HG03442 (cell line): ENCODE measurements at regions not wholly inside any gene's neighbourhood (a gene's known extent, or its start where the extent isn't known, plus 50 kb on each side); places are given as distances from the start of the nearest gene placed in this dataset.

Experiments used
- ATAC-seq: cut with Tn5 transposase; IDR thresholded peaks from one replicate; pipeline ENCODE4 v1.9.1; 2021; ENCODE audit warnings: mild to moderate bottlenecking, moderate library complexity; ENCODE audit not compliant: unreplicated experiment

GRCh38 chr9:121568343-121569265 is 69.0 kb upstream of the GGTA1 start:
- ATAC-seq, result no peak

- no peak for ATAC-seq
These were observed 69.6 kb upstream of the GGTA1 start for GRCh38 chr9:121569266-121569648.

- ATAC-seq, result no peak
These were observed 72.9 kb upstream of the GGTA1 start for GRCh38 chr9:121572581-121572980.

GRCh38 chr9:121573717-121574485 is 74.3 kb upstream of the GGTA1 start:
- ATAC-seq, result no peak

- ATAC-seq, result no peak
These were observed 75.3 kb upstream of the GGTA1 start for GRCh38 chr9:121574774-121575519.

GRCh38 chr9:121576281-121577075 is 75.0 kb upstream of the DAB2IP start:
- ATAC-seq, result no peak

GRCh38 chr9:121577166-121577565 is 74.3 kb upstream of the DAB2IP start:
- ATAC-seq, result no peak

GRCh38 chr9:121577572-121577971 is 73.9 kb upstream of the DAB2IP start:
- ATAC-seq, result no peak

GRCh38 chr9:121581786-121582600 is 69.4 kb upstream of the DAB2IP start:
- ATAC-seq, result no peak

- ATAC-seq, result no peak
These were observed 68.8 kb upstream of the DAB2IP start for GRCh38 chr9:121582641-121583040.

- no peak for ATAC-seq
These were observed 67.0 kb upstream of the DAB2IP start for GRCh38 chr9:121584421-121584820.

- ATAC-seq, result no peak
These were observed 63.6 kb upstream of the DAB2IP start for GRCh38 chr9:121587863-121588262.

- no peak for ATAC-seq
These were observed 61.4 kb upstream of the DAB2IP start for GRCh38 chr9:121589986-121590385.

- no peak for ATAC-seq
These were observed 59.2 kb upstream of the DAB2IP start for GRCh38 chr9:121592265-121592664.

GRCh38 chr9:121593066-121593465 is 58.4 kb upstream of the DAB2IP start:
- no peak for ATAC-seq

GRCh38 chr9:121596515-121596914 is 54.9 kb upstream of the DAB2IP start:
- no peak for ATAC-seq

GRCh38 chr9:121597698-121598166 is 53.7 kb upstream of the DAB2IP start:
- no peak for ATAC-seq

GRCh38 chr9:121598167-121598964 is 53.1 kb upstream of the DAB2IP start:
- no peak for ATAC-seq
